Keratinocyte (primary cell): ENCODE measurements at regions not wholly inside any gene's neighbourhood (a gene's known extent, or its start where the extent isn't known, plus 50 kb on each side); places are given as distances from the start of the nearest gene placed in this dataset.

Experiments
- CTCF ChIP-seq, 3 experiments: IDR thresholded peaks in 1 of 3; conservative IDR thresholded peaks in 1 of 3; optimal IDR thresholded peaks in 1 of 3; 2 replicates in 2 of 3; 3 replicates in 1 of 3; pipeline versions ENCODE3 to v1.5.1; 2011; ENCODE audit warnings: low read length in 3 of 3, mild to moderate bottlenecking in 3 of 3, moderate library complexity in 2 of 3, control low read depth in 1 of 3, inconsistent platforms in 1 of 3; ENCODE audit not compliant: insufficient read depth in 2 of 3; ENCODE audit errors: extremely low read depth in 1 of 3
- EZH2 ChIP-seq: IDR thresholded peaks from one replicate; pipeline ENCODE4 v1.6.1; 2012; ENCODE audit warnings: inconsistent platforms, mild to moderate bottlenecking, low read length, moderate library complexity

DNA sequence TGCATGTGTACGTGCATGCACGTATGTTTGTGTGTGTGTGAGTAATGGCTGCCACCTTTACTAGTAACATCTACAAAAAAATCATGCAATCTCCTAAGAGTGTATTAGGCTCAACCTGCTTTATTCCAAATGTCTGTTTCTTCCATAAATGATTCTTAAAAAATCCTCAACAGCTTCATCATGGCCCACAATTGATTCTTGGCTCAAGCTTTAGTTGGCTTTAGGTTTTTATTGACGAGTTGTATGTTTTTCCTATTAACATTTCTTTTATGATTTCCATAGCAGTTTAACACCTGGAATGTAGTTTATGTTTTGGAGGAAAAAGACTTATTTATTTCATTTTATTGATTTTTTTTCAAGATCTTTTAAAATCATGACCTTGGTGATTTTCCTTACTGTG lies 121.9 kb upstream of the RAB18 start:
- TF ChIP-seq EZH2, result no peak
- TF ChIP-seq CTCF (optimal IDR thresholded peaks at IDR 0.05 in 1 of 3, IDR thresholded peaks at IDR 0.05 in 1 of 3, conservative IDR thresholded peaks at IDR 0.05 in 1 of 3; ENCODE audit: extremely low read depth in 1 of 3, insufficient read depth in 2 of 3, low read length in 3 of 3), result no peak
